HL-60 (cell line): ENCODE measurements at regions not wholly inside any gene's neighbourhood (a gene's known extent, or its start where the extent isn't known, plus 50 kb on each side); places are given as distances from the start of the nearest gene placed in this dataset.

Experiments used
- POLR2AphosphoS5 ChIP-seq: IDR thresholded peaks from 2 replicates; pipeline ENCODE4 v1.6.1; 2012; ENCODE audit warnings: low read depth
- TF ChIP-seq, protein P1 (sequence below): IDR thresholded peaks from 2 replicates; pipeline ENCODE4 v1.6.1; 2012; ENCODE audit warnings: low read depth; ENCODE audit not compliant: insufficient replicate concordance
- TF ChIP-seq, protein P2 (sequence below): IDR thresholded peaks from one replicate; pipeline ENCODE4 v1.5.1; 2011; ENCODE audit warnings: low read length, control low read depth, inconsistent platforms; ENCODE audit not compliant: insufficient read depth

DNA sequence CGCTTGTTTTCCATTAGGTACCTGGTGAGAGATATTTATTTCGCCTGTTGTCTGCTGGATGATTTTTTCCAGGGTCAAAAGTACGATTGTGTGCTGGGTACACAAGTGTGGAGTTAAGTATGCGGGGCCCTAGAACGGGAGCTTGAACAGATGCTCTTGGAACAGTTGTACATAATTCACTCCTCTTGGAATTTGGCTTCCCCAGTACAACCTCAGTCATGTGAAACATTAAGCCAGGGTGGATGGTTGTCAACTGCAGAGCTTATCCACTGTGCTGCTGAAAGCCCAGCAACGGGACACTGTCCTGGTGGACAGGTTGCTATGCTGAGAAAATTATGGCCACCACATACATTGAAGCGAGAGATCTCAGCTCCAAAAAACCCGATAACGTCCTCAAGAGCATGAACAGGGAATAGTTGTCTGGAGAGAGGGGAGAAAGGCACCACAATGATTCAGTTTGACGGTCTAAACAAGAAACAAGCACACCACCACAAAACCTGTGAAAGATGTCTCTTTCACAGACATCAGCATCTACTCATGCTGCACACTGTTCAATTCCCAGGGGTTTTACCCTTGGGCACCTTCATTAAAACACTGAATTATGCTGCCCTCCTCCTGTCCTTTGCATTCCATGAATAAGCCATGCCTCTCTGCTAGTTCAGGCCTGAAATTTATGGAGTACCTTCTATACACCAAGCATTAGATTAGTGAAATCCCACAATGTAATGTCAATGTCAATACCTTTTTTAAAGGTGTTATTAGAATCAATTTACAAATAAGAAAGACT is 176.8 kb upstream of the TRIB2 start:
- TF ChIP-seq, protein P1, sequence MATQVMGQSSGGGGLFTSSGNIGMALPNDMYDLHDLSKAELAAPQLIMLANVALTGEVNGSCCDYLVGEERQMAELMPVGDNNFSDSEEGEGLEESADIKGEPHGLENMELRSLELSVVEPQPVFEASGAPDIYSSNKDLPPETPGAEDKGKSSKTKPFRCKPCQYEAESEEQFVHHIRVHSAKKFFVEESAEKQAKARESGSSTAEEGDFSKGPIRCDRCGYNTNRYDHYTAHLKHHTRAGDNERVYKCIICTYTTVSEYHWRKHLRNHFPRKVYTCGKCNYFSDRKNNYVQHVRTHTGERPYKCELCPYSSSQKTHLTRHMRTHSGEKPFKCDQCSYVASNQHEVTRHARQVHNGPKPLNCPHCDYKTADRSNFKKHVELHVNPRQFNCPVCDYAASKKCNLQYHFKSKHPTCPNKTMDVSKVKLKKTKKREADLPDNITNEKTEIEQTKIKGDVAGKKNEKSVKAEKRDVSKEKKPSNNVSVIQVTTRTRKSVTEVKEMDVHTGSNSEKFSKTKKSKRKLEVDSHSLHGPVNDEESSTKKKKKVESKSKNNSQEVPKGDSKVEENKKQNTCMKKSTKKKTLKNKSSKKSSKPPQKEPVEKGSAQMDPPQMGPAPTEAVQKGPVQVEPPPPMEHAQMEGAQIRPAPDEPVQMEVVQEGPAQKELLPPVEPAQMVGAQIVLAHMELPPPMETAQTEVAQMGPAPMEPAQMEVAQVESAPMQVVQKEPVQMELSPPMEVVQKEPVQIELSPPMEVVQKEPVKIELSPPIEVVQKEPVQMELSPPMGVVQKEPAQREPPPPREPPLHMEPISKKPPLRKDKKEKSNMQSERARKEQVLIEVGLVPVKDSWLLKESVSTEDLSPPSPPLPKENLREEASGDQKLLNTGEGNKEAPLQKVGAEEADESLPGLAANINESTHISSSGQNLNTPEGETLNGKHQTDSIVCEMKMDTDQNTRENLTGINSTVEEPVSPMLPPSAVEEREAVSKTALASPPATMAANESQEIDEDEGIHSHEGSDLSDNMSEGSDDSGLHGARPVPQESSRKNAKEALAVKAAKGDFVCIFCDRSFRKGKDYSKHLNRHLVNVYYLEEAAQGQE = no peak
- TF ChIP-seq, protein P2, sequence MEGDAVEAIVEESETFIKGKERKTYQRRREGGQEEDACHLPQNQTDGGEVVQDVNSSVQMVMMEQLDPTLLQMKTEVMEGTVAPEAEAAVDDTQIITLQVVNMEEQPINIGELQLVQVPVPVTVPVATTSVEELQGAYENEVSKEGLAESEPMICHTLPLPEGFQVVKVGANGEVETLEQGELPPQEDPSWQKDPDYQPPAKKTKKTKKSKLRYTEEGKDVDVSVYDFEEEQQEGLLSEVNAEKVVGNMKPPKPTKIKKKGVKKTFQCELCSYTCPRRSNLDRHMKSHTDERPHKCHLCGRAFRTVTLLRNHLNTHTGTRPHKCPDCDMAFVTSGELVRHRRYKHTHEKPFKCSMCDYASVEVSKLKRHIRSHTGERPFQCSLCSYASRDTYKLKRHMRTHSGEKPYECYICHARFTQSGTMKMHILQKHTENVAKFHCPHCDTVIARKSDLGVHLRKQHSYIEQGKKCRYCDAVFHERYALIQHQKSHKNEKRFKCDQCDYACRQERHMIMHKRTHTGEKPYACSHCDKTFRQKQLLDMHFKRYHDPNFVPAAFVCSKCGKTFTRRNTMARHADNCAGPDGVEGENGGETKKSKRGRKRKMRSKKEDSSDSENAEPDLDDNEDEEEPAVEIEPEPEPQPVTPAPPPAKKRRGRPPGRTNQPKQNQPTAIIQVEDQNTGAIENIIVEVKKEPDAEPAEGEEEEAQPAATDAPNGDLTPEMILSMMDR = no peak
- TF ChIP-seq POLR2AphosphoS5 = no peak
